H1 (cell line): ENCODE measurements at regions not wholly inside any gene's neighbourhood (a gene's known extent, or its start where the extent isn't known, plus 50 kb on each side); places are given as distances from the start of the nearest gene placed in this dataset.

Experiments
- CTCF ChIA-PET: fragments of 300-600 bp; sonication (Branson Sonifier 250); formaldehyde crosslinking; loops from one replicate; lab custom pipeline; 2021; ENCODE audit not compliant: partially characterized antibody; lab: Charles Lee
- POLR2A ChIA-PET: fragments of 300-600 bp; sonication (Branson Sonifier 250); formaldehyde crosslinking; loops from one replicate; lab custom pipeline; 2021; ENCODE audit warnings: inconsistent platforms; ENCODE audit not compliant: partially characterized antibody; lab: Charles Lee
- DNase-seq, 2 experiments: peaks; one replicate each; pipeline versions ENCODE4 v3.0.0 to v3.0.0-alpha.2; 2010 to 2022; ENCODE audit warnings: low spot score in 2 of 2, low read depth in 1 of 2, mixed read lengths in 1 of 2
- FAIRE-seq: peaks from 2 replicates; lab custom pipeline; 2011; peaks lifted over from hg19 to GRCh38; lab: Jason Lieb, UNC
- H2AFZ ChIP-seq: 2 replicates; pipeline ENCODE4 v1.8.1; 2012; ENCODE audit warnings: low read length, inconsistent platforms
- H2AK5ac ChIP-seq: 2 replicates; pipeline ENCODE4 v1.6.1; 2013; ENCODE audit warnings: low read depth, low read length
- H2BK120ac ChIP-seq: replicated peaks from 2 replicates; pipeline ENCODE3; 2013; ENCODE audit warnings: low read depth, low read length, inconsistent platforms
- H2BK12ac ChIP-seq: 2 replicates; pipeline ENCODE4 v1.6.1; 2013; ENCODE audit warnings: low read depth, low read length
- H2BK15ac ChIP-seq: 2 replicates; pipeline ENCODE4 v1.6.1; 2013; ENCODE audit warnings: low read length
- H2BK20ac ChIP-seq: 2 replicates; pipeline ENCODE4 v1.6.1; 2013; ENCODE audit warnings: low read length
- H2BK5ac ChIP-seq: 2 replicates; pipeline ENCODE4 v1.6.1; 2013; ENCODE audit warnings: low read depth, low read length
- H3K14ac ChIP-seq: 2 replicates; pipeline ENCODE4 v1.6.1; 2013; ENCODE audit warnings: inconsistent platforms; ENCODE audit not compliant: insufficient read length
- H3K18ac ChIP-seq: 2 replicates; pipeline ENCODE4 v1.6.1; 2013; ENCODE audit warnings: low read length; ENCODE audit errors: extremely low read depth
- H3K23ac ChIP-seq: 2 replicates; pipeline ENCODE4 v1.6.1; 2013; ENCODE audit warnings: inconsistent platforms; ENCODE audit not compliant: insufficient read length
- H3K23me2 ChIP-seq: 2 replicates; pipeline ENCODE4 v1.6.1; 2013; ENCODE audit warnings: low read depth, low read length
- H3K27ac ChIP-seq: 2 replicates; pipeline ENCODE4 v1.6.1; 2011; ENCODE audit warnings: low read depth, low read length, inconsistent platforms
- H3K27me3 ChIP-seq, 4 experiments: replicated peaks in 1 of 4; 1 replicate in 1 of 4; 2 replicates in 3 of 4; pipeline versions ENCODE4 v1.6.1 to v1.8.1; 2011 to 2013; ENCODE audit warnings: low read length in 3 of 4, mild to moderate bottlenecking in 3 of 4, inconsistent platforms in 2 of 4, mixed read lengths in 2 of 4, moderate library complexity in 1 of 4; ENCODE audit not compliant: control insufficient read depth in 3 of 4, insufficient read depth in 3 of 4; ENCODE audit errors: extremely low read depth in 1 of 4
- H3K36me3 ChIP-seq, 4 experiments: 2 replicates each; pipeline versions ENCODE4 v1.6.1 to v1.8.1; 2011 to 2013; ENCODE audit warnings: mild to moderate bottlenecking in 4 of 4, low read length in 3 of 4, moderate library complexity in 2 of 4, control low read depth in 1 of 4, inconsistent platforms in 1 of 4; ENCODE audit not compliant: insufficient read depth in 4 of 4, control insufficient read depth in 2 of 4
- H3K4ac ChIP-seq: replicated peaks from 2 replicates; pipeline ENCODE3; 2013; ENCODE audit warnings: low read length, low read depth, mixed read lengths, inconsistent platforms; ENCODE audit not compliant: insufficient read length
- H3K4me1 ChIP-seq, 4 experiments: replicated peaks in 1 of 4; 1 replicate in 1 of 4; 2 replicates in 3 of 4; pipeline versions ENCODE4 v1.6.1 to v1.8.1; 2011 to 2013; ENCODE audit warnings: low read length in 3 of 4, inconsistent platforms in 2 of 4, mixed read lengths in 1 of 4; ENCODE audit not compliant: insufficient read depth in 4 of 4, control insufficient read depth in 3 of 4
- H3K4me2 ChIP-seq, 2 experiments: 2 replicates each; pipeline versions ENCODE4 v1.6.1 to v1.8.1; 2011 to 2013; ENCODE audit warnings: low read depth in 2 of 2, low read length in 2 of 2, control low read depth in 1 of 2, inconsistent platforms in 1 of 2, mild to moderate bottlenecking in 1 of 2; ENCODE audit not compliant: insufficient read depth in 1 of 2
- H3K4me3 ChIP-seq, 4 experiments: fragments of 200-600, 300-600 bp in 1 of 4; sonication (generic), shearing (Covaris generic), sonication (Bioruptor Twin) in 1 of 4; 2 replicates each; pipeline versions ENCODE4 v1.5.1 to v1.8.1; 2011 to 2016; ENCODE audit warnings: low read length in 4 of 4, low read depth in 3 of 4, control low read depth in 2 of 4, inconsistent platforms in 2 of 4, mild to moderate bottlenecking in 2 of 4, mixed read lengths in 1 of 4, moderate library complexity in 1 of 4; ENCODE audit not compliant: insufficient read depth in 2 of 4; ENCODE audit errors: extremely low read depth in 1 of 4
- H3K56ac ChIP-seq: replicated peaks from 2 replicates; pipeline ENCODE3; 2013; ENCODE audit warnings: low read depth, mild to moderate bottlenecking, mixed read lengths, low read length, inconsistent platforms; ENCODE audit not compliant: insufficient read length
- H3K79me1 ChIP-seq: 2 replicates; pipeline ENCODE4 v1.6.1; 2013; ENCODE audit warnings: low read depth, low read length, control low read depth
- H3K79me2 ChIP-seq, 2 experiments: 2 replicates each; pipeline versions ENCODE4 v1.6.1 to v1.8.1; 2012 to 2013; ENCODE audit warnings: low read length in 2 of 2, mild to moderate bottlenecking in 2 of 2, inconsistent platforms in 1 of 2; ENCODE audit not compliant: insufficient read depth in 2 of 2, control insufficient read depth in 1 of 2
- H3K9ac ChIP-seq, 4 experiments: replicated peaks in 1 of 4; 1 replicate in 1 of 4; 2 replicates in 3 of 4; pipeline versions ENCODE4 v1.6.1 to v1.8.1; 2011 to 2013; ENCODE audit warnings: low read depth in 3 of 4, low read length in 3 of 4, control low read depth in 2 of 4, mild to moderate bottlenecking in 2 of 4, moderate library complexity in 2 of 4, inconsistent platforms in 1 of 4; ENCODE audit errors: extremely low read depth in 1 of 4
- H3K9me3 ChIP-seq, 2 experiments: 2 replicates each; pipeline versions ENCODE4 v1.6.1 to v1.8.1; 2012 to 2013; ENCODE audit warnings: mild to moderate bottlenecking in 2 of 2, moderate library complexity in 2 of 2, control low read depth in 1 of 2, inconsistent platforms in 1 of 2, low read depth in 1 of 2, low read length in 1 of 2, mixed read lengths in 1 of 2; ENCODE audit not compliant: insufficient read depth in 2 of 2
- H4K20me1 ChIP-seq, 2 experiments: replicated peaks in 1 of 2; 2 replicates each; pipeline versions ENCODE3 to v1.8.1; 2011 to 2013; ENCODE audit warnings: inconsistent platforms in 2 of 2, low read length in 2 of 2, mild to moderate bottlenecking in 1 of 2; ENCODE audit not compliant: insufficient read depth in 2 of 2, control insufficient read depth in 1 of 2
- H4K5ac ChIP-seq: 2 replicates; pipeline ENCODE4 v1.6.1; 2013; ENCODE audit warnings: low read length, low read depth, mixed read lengths, inconsistent platforms; ENCODE audit not compliant: insufficient read length
- H4K8ac ChIP-seq: 2 replicates; pipeline ENCODE4 v1.8.0; 2013; ENCODE audit warnings: mild to moderate bottlenecking, moderate library complexity, low read length, inconsistent platforms; ENCODE audit not compliant: insufficient read depth; ENCODE audit errors: extremely low read depth
- H4K91ac ChIP-seq: replicated peaks from 2 replicates; pipeline ENCODE3; 2013; ENCODE audit warnings: low read length, mixed read lengths, inconsistent platforms; ENCODE audit not compliant: insufficient read length
- CHD2 ChIP-seq: IDR thresholded peaks from 2 replicates; pipeline ENCODE4 v1.6.1; 2012; ENCODE audit warnings: low read length, improper control_type of control experiment
- EGR1 ChIP-seq: IDR thresholded peaks from 2 replicates; pipeline ENCODE4 v1.6.1; 2011; ENCODE audit warnings: low read depth, low read length, borderline replicate concordance
- EP300 ChIP-seq, 2 experiments: IDR thresholded peaks; 1 replicate in 1 of 2; 2 replicates in 1 of 2; pipeline ENCODE4 v1.6.1; 2011 to 2012; ENCODE audit warnings: low read depth in 2 of 2, low read length in 2 of 2, mild to moderate bottlenecking in 2 of 2, borderline replicate concordance in 1 of 2, inconsistent platforms in 1 of 2, moderate library complexity in 1 of 2
- FOSL1 ChIP-seq: IDR thresholded peaks from 2 replicates; pipeline ENCODE4 v1.6.1; 2011; ENCODE audit warnings: mild to moderate bottlenecking, low read depth, low read length, moderate library complexity; ENCODE audit not compliant: insufficient read depth
- NANOG ChIP-seq: IDR thresholded peaks from 2 replicates; pipeline ENCODE4 v1.6.1; 2011; ENCODE audit warnings: low read length, low read depth, mild to moderate bottlenecking, inconsistent platforms; ENCODE audit not compliant: insufficient read depth, poor library complexity, severe bottlenecking
- POLR2AphosphoS5 ChIP-seq: IDR thresholded peaks from 2 replicates; pipeline ENCODE4 v1.6.1; 2011; ENCODE audit warnings: low read depth, low read length
- POU5F1 ChIP-seq: IDR thresholded peaks from 2 replicates; pipeline ENCODE4 v1.6.1; 2011; ENCODE audit warnings: low read depth, mild to moderate bottlenecking, low read length, moderate library complexity
- SP1 ChIP-seq: IDR thresholded peaks from 2 replicates; pipeline ENCODE4 v1.6.1; 2011; ENCODE audit warnings: low read depth, low read length
- TCF12 ChIP-seq: IDR thresholded peaks from 2 replicates; pipeline ENCODE4 v1.6.1; 2011; ENCODE audit warnings: low read depth, mild to moderate bottlenecking, low read length
- TEAD4 ChIP-seq: IDR thresholded peaks from 2 replicates; pipeline ENCODE4 v1.6.1; 2012; ENCODE audit warnings: low read depth, low read length, inconsistent platforms, mixed read lengths
- WGBS, 2 experiments: shearing (Covaris generic) in 1 of 2; methylation state at CpG; one replicate each; pipeline versions ENCODE4 v1.1.6 to v1.1.7; 2013 to 2015; ENCODE audit warnings: low lambda C conversion rate in 2 of 2, mixed read lengths in 2 of 2, inconsistent platforms in 1 of 2, low coverage in 1 of 2, missing lambda C conversion rate in 1 of 2; ENCODE audit not compliant: insufficient replicate concordance in 2 of 2, insufficient coverage in 1 of 2, insufficient read length in 1 of 2; ENCODE audit errors: extremely low coverage in 1 of 2, missing lambda C conversion rate in 1 of 2; 5-methylcytosine and 5-hydroxymethylcytosine counted together

GRCh38 chrX:34557733-34558132 is 99.4 kb downstream of the TMEM47 start:
- Histone ChIP-seq H2BK5ac (no peak overlapping the region; the same call in 1 of the 2 replicates), H3K36me3 (no peaks in the 10 kb centered on the region), H3K4ac (no peak overlapping the region), H2BK12ac (no peak overlapping the region), H3K4me2 (peak overlapping the region; percentile 32 to 54; a peak in 2 of 4 replicates), H3K9ac (no peak overlapping the region), H3K4me1 (peaks cover 0 to 14% (median 8%) of the 10 kb centered on the region in 4 experiments; a peak in 4 of 7 replicates), H4K5ac (no peak overlapping the region), H4K8ac (no peak overlapping the region), H3K27me3 (peaks cover 0 to 8% (median 0%) of the 10 kb centered on the region in 4 experiments; a peak in 1 of 7 replicates), H3K79me2 (no peaks in the 10 kb centered on the region), H2AFZ (no peak overlapping the region), H3K27ac (no peak overlapping the region), H2BK15ac (no peak overlapping the region), H4K91ac (no peak overlapping the region), H4K20me1 (no peaks in the 10 kb centered on the region), H3K23me2 (no peaks in the 10 kb centered on the region), H3K23ac (no peak overlapping the region)
- DNase-seq (no peak), FAIRE-seq (peak; percentile 100)
- 13% methylated on average over 1 of the region's 1 CpG; no CpG with 5 or more reads in 1 of the 2 experiments for WGBS, 2 experiments
- no peak for TF ChIP-seq CHD2
- peak in 1 of 2 experiments; percentile 67; a peak in 1 of 3 replicates for TF ChIP-seq EP300 (IDR thresholded peaks at IDR 0.05; ENCODE audit: borderline replicate concordance in 1 of 2, low read depth in 2 of 2, low read length in 2 of 2)
- no peak for TF ChIP-seq EGR1
- TF ChIP-seq FOSL1: no peak
- peak; percentile 69 for TF ChIP-seq SP1
- peak; percentile 90 for TF ChIP-seq POU5F1
- peak; percentile 99 for TF ChIP-seq TCF12
- TF ChIP-seq POLR2AphosphoS5: peak; percentile 76
- no peak for TF ChIP-seq NANOG
- TF ChIP-seq TEAD4: peak; percentile 32; the same call in 1 of the 2 replicates
- TF ChIP-seq, all 59 proteins: peak for 6
- Histone ChIP-seq H3K4me3 (peak overlapping the region in 1 of 4 experiments; percentile 12; a peak in 1 of 8 replicates), H3K9me3 (no peaks in the 10 kb centered on the region), H2AK5ac (no peak overlapping the region), H3K79me1 (no peaks in the 10 kb centered on the region), H2BK120ac (no peak overlapping the region), H3K18ac (0 out of 2 replicates have a peak overlapping the region, but pooled peaks have one; percentile 71), H3K56ac (no peak overlapping the region), H2BK20ac (no peak overlapping the region), H3K14ac (no peak overlapping the region)
- POLR2A ChIA-PET: no interaction called here
- CTCF ChIA-PET: interaction anchor here (1.2 kb wide), 1 partner anchor 10 kb away, joined by 3 read pairs; no protein-coding TSS in a partner anchor
